HepG2 (cell line): ENCODE measurements at regions not wholly inside any gene's neighbourhood (a gene's known extent, or its start where the extent isn't known, plus 50 kb on each side); places are given as distances from the start of the nearest gene placed in this dataset.

ENCODE experiments used
- ATAC-seq: fragments of 200-7000 bp; cut with Tn5 transposase; 3 replicates; pipeline ENCODE4 v1.9.1; 2020; ENCODE audit warnings: mild to moderate bottlenecking, moderate library complexity
- BruUV-seq: library from RNA; stranded (reverse); fragments of 400-500 nt; replicated peaks from 2 replicates; lab custom pipeline; 2021; lab: Mats Ljungman, UMichigan
- CTCF ChIA-PET: fragments of 300-600 bp; formaldehyde crosslinking; extraction: SDS; loops from one replicate; lab custom pipeline; 2021; ENCODE audit warnings: low total read pairs, inconsistent platforms, low intra/inter-chr PET ratio; lab: Yijun Ruan, JAX
- POLR2A ChIA-PET: fragments of 350-600 bp; sonication (Branson Sonifier 250); formaldehyde crosslinking; loops from one replicate; lab custom pipeline; 2020; ENCODE audit warnings: antibody characterized with exemption, inconsistent platforms; lab: Yijun Ruan, JAX
- DNase-seq: peaks from one replicate; pipeline ENCODE4 v3.0.0-alpha.2; 2015; ENCODE audit warnings: low spot score
- FAIRE-seq: peaks from 3 replicates; lab custom pipeline; 2011; peaks lifted over from hg19 to GRCh38; lab: Jason Lieb, UNC
- H2AFZ ChIP-seq: one replicate; pipeline ENCODE4 v1.6.1; 2011; ENCODE audit warnings: low read length, inconsistent platforms
- H3K27ac ChIP-seq: fragments of 300-600 bp; 3 replicates; pipeline ENCODE4 v1.8.0; 2011; ENCODE audit warnings: mixed run types, mild to moderate bottlenecking, mixed read lengths, low read length, inconsistent platforms; ENCODE audit not compliant: insufficient read depth; ENCODE audit errors: extremely low read length
- H3K27me3 ChIP-seq, 2 experiments: fragments of 200-600 bp in 1 of 2; 2 replicates in 1 of 2; 3 replicates in 1 of 2; pipeline versions ENCODE4 v1.6.0 to v1.8.0; 2011; ENCODE audit warnings: low read length in 2 of 2, mild to moderate bottlenecking in 2 of 2, moderate library complexity in 2 of 2, inconsistent platforms in 1 of 2; ENCODE audit not compliant: insufficient read depth in 2 of 2, control insufficient read depth in 1 of 2
- H3K36me3 ChIP-seq, 2 experiments: fragments of 200-600 bp in 1 of 2; replicated peaks in 1 of 2; 2 replicates in 1 of 2; 3 replicates in 1 of 2; pipeline versions ENCODE4 v1.5.1 to v1.8.0; 2011; ENCODE audit warnings: low read length in 2 of 2, inconsistent platforms in 1 of 2; ENCODE audit not compliant: insufficient read depth in 2 of 2, control insufficient read depth in 1 of 2
- H3K4me1 ChIP-seq: 2 replicates; pipeline ENCODE4 v1.5.1; 2012; ENCODE audit warnings: low read length, inconsistent platforms; ENCODE audit not compliant: insufficient read depth
- H3K4me2 ChIP-seq: 2 replicates; pipeline ENCODE4 v1.6.0; 2011; ENCODE audit warnings: low read depth, low read length, inconsistent platforms
- H3K4me3 ChIP-seq, 3 experiments: fragments of 200-600 bp in 1 of 3; sonication (generic), shearing (Covaris generic) in 1 of 3; replicated peaks in 1 of 3; 2 replicates each; pipeline ENCODE4 v1.5.1; 2011 to 2016; ENCODE audit warnings: low read length in 3 of 3, inconsistent platforms in 2 of 3, low read depth in 2 of 3, mild to moderate bottlenecking in 2 of 3, control low read depth in 1 of 3, mixed read lengths in 1 of 3; ENCODE audit not compliant: insufficient read depth in 1 of 3
- H3K79me2 ChIP-seq: one replicate; pipeline ENCODE4 v1.6.1; 2011; ENCODE audit warnings: low read length, inconsistent platforms; ENCODE audit not compliant: insufficient read depth
- H3K9ac ChIP-seq: 2 replicates; pipeline ENCODE4 v1.6.0; 2011; ENCODE audit warnings: mild to moderate bottlenecking, low read depth, low read length, inconsistent platforms; ENCODE audit not compliant: insufficient read depth
- H3K9me3 ChIP-seq: 2 replicates; pipeline ENCODE4 v1.5.1; 2012; ENCODE audit warnings: mild to moderate bottlenecking, low read length
- H4K20me1 ChIP-seq: 2 replicates; pipeline ENCODE4 v1.6.0; 2011; ENCODE audit warnings: inconsistent platforms, mild to moderate bottlenecking, low read length, moderate library complexity; ENCODE audit not compliant: insufficient read depth
- CENPT ChIP-seq: sonication (generic); formaldehyde crosslinking; IDR thresholded peaks from 2 replicates; pipeline ENCODE4 v1.8.0; 2022; ENCODE audit warnings: low read depth, mild to moderate bottlenecking, moderate library complexity, missing genetic modification reagents
- HOXA7 ChIP-seq: sonication (generic); formaldehyde crosslinking; IDR thresholded peaks from 2 replicates; pipeline ENCODE4 v1.8.1; 2022; ENCODE audit warnings: mild to moderate bottlenecking, missing genetic modification reagents, moderate library complexity
- NFE2L1 ChIP-seq: sonication (generic); formaldehyde crosslinking; IDR thresholded peaks from 2 replicates; pipeline ENCODE4 v1.4.0; 2020; ENCODE audit warnings: missing genetic modification reagents, mild to moderate bottlenecking, borderline replicate concordance
- ZNF598 ChIP-seq: sonication (generic); formaldehyde crosslinking; IDR thresholded peaks from 2 replicates; pipeline ENCODE4 v1.5.1; 2020; ENCODE audit warnings: mild to moderate bottlenecking, missing genetic modification reagents, borderline replicate concordance
- ZNF768 ChIP-seq: sonication (generic); formaldehyde crosslinking; IDR thresholded peaks from 2 replicates; pipeline ENCODE4 v1.4.0; 2020; ENCODE audit warnings: missing genetic modification reagents
- whole genome bisulfite sequencing: methylation state at CpG from one replicate; pipeline ENCODE4 v1.1.6; 2017; ENCODE audit warnings: low lambda C conversion rate; 5-methylcytosine and 5-hydroxymethylcytosine counted together
- in situ Hi-C: cut with HindIII; loops from 2 replicates; pipeline ENCODE4 v1.10.0; 2017; ENCODE audit warnings: low pct_unique_long_range_greater_than_20kb; ENCODE audit not compliant: extremely low pct_ligation_motif_present
- intact Hi-C: fragments of 100-400 bp; cut with micrococcal nuclease; formaldehyde crosslinking; loops from one replicate; pipeline ENCODE4 v1.10.0; 2022; ENCODE audit not compliant: unreplicated experiment

DNA sequence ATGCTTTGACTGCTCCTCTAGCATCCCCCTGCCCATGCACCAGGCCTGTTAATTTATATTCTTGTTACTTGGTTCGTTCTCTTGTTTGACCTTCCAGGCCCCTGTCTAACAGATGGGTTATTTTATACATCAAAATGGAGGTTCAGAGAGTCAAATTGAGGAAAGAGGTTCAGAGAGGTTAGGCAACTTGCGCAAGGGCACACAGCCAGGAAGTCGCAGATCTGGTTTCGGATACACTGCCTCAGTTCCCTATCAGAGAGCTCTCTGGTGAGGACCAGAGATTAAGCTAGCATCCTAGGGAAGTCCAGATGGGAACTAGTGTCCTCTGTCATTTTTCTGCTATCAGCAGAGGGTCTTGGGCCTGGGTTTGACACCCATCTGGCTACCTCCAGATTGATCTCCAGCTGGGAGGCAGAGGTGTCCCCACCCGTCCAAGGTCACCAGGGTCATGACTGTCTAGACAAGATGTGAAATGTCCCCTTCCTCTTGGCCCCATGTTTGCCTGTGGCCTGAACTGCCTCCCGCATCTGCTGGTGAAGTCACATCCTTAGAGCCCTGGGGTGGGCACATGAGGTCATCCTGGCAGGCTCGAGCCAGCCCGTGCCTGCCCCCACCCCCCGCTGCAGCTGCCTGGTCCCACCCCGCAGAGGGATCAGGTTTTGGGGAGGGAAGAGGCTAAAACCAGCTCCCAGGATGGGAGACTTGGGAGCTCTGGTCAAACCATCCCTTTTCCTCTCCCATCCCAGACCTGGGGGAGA is 84.3 kb upstream of the NCOR2 start:
- CTCF ChIA-PET = no interaction called here
- in situ Hi-C loops = no loop called here
- H2AFZ ChIP-seq = no peak overlapping the region
- peaks cover 8% of the 10 kb centered on the region; the same call in 1 of the 2 replicates for H3K4me1 ChIP-seq
- H3K9me3 ChIP-seq = peaks cover 6% of the 10 kb centered on the region
- no peak for TF ChIP-seq ZNF598 (CRISPR knock-in tag)
- TF ChIP-seq ZNF768 = peak; percentile 84; the same call in 1 of the 2 replicates
- no peak for TF ChIP-seq NFE2L1 (CRISPR knock-in tag)
- TF ChIP-seq HOXA7 = no peak
- intact Hi-C loops = no loop called here
- no peak overlapping the region for H3K9ac ChIP-seq
- no peaks in the 10 kb centered on the region for H4K20me1 ChIP-seq
- ATAC-seq (no peak), DNase-seq (no peak), FAIRE-seq (no peak)
- 39% methylated on average over 5 of the region's 10 CpGs for WGBS
- no peak overlapping the region for H3K27ac ChIP-seq
- H3K36me3 ChIP-seq = no peaks in the 10 kb centered on the region
- no peak overlapping the region for H3K4me2 ChIP-seq
- no TSS peak for BruUV-seq
- peaks cover 12 to 44% of the 10 kb centered on the region in 2 experiments; a peak in 4 of 5 replicates for H3K27me3 ChIP-seq
- POLR2A ChIA-PET = no interaction called here
- H3K4me3 ChIP-seq = no peak overlapping the region
- no peaks in the 10 kb centered on the region for H3K79me2 ChIP-seq

DNA sequence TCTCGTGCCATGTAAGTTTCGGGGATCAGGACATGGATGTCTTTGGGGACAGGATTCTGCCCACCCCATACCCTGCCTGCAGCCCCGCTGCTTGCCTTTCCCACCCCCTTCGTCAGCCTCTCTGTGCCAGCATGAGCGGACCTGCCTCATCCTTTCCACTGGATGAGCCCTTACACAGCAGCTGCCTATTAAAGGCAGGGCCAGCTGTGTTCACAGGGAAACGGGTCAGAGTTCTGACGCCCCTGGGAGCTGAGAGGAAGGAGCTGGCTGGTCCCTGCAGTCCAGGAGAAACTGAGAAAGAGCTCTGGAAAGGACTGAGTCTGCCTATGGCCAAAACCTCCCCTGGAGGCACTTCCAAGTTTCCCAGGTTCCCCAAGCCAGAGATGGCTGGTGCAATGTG is 83.5 kb upstream of the NCOR2 start:
- no TSS peak for BruUV-seq
- H3K27ac ChIP-seq = no peak overlapping the region
- no peak overlapping the region for H3K9ac ChIP-seq
- no peaks in the 10 kb centered on the region for H4K20me1 ChIP-seq
- TF ChIP-seq CENPT = no peak
- ChIA-PET POLR2A (no interaction called here), CTCF (no interaction called here)
- H3K4me1 ChIP-seq = no peaks in the 10 kb centered on the region; the same call in 1 of the 2 replicates
- no peak overlapping the region for H2AFZ ChIP-seq
- no peak overlapping the region for H3K4me2 ChIP-seq
- peaks cover 6% of the 10 kb centered on the region for H3K9me3 ChIP-seq
- no peaks in the 10 kb centered on the region for H3K79me2 ChIP-seq
- H3K4me3 ChIP-seq = no peak overlapping the region
- FAIRE-seq (no peak), DNase-seq (no peak), ATAC-seq (no peak)
- H3K36me3 ChIP-seq = no peaks in the 10 kb centered on the region
- WGBS = 18% methylated on average over 7 of the region's 7 CpGs
- peaks cover 12 to 42% of the 10 kb centered on the region in 2 experiments; a peak in 4 of 5 replicates for H3K27me3 ChIP-seq
- in situ Hi-C loops (no loop called here), intact Hi-C loops (no loop called here)
